ENCODE measurements at regions not wholly inside any gene's neighbourhood (a gene's known extent, or its start where the extent isn't known, plus 50 kb on each side); places are given as distances from the start of the nearest gene placed in this dataset.

- Histone ChIP-seq H3K36me3 (no peaks in the 10 kb centered on the region), H3K27ac (no peak overlapping the region), H3K27me3 (peaks cover 37% of the 10 kb centered on the region), H3K9me3 (replicated peaks) (no peaks in the 10 kb centered on the region; the same call in 1 of the 2 replicates), H3K4me3 (no peak overlapping the region), H3K4me1 (no peaks in the 10 kb centered on the region)
- no peak for DNase-seq
Measured at GRCh38 chr17:77698903-77699623, 259.4 kb upstream of the TNRC6C start.

GRCh38 chr17:77700165-77700881 lies 258.2 kb upstream of the TNRC6C start:
- no peak overlapping the region for H3K27ac ChIP-seq
- H3K36me3 ChIP-seq = no peaks in the 10 kb centered on the region
- peaks cover 29% of the 10 kb centered on the region for H3K27me3 ChIP-seq
- peaks cover 3% of the 10 kb centered on the region; the same call in 1 of the 2 replicates for H3K9me3 ChIP-seq (replicated peaks)
- no peak for DNase-seq
- H3K4me3 ChIP-seq = no peak overlapping the region
- no peaks in the 10 kb centered on the region for H3K4me1 ChIP-seq

GRCh38 chr17:77701996-77702395 lies 256.5 kb upstream of the TNRC6C start:
- peaks cover 4% of the 10 kb centered on the region; the same call in 1 of the 2 replicates for H3K9me3 ChIP-seq (replicated peaks)
- H3K27me3 ChIP-seq = peaks cover 29% of the 10 kb centered on the region
- no peak overlapping the region for H3K4me3 ChIP-seq
- no peaks in the 10 kb centered on the region for H3K4me1 ChIP-seq
- no peak overlapping the region for H3K27ac ChIP-seq
- H3K36me3 ChIP-seq = no peaks in the 10 kb centered on the region
- no peak for DNase-seq

GRCh38 chr17:77704048-77704815 lies 254.3 kb upstream of the TNRC6C start:
- H3K27ac ChIP-seq = no peak overlapping the region
- H3K36me3 ChIP-seq = no peaks in the 10 kb centered on the region
- H3K9me3 ChIP-seq (replicated peaks) = peaks cover 4% of the 10 kb centered on the region; the same call in 1 of the 2 replicates
- H3K27me3 ChIP-seq = peaks cover 21% of the 10 kb centered on the region
- no peak for DNase-seq
- no peak overlapping the region for H3K4me3 ChIP-seq
- H3K4me1 ChIP-seq = no peaks in the 10 kb centered on the region

- H3K4me1 ChIP-seq = no peaks in the 10 kb centered on the region
- DNase-seq = no peak
- peaks cover 4% of the 10 kb centered on the region; the same call in 1 of the 2 replicates for H3K9me3 ChIP-seq (replicated peaks)
- H3K27me3 ChIP-seq = 0 out of 2 replicates have a peak, but pooled peaks cover under 1% of the 10 kb centered on the region
- no peak overlapping the region for H3K4me3 ChIP-seq
- H3K27ac ChIP-seq = no peak overlapping the region
- H3K36me3 ChIP-seq = no peaks in the 10 kb centered on the region
Measured at GRCh38 chr17:77706938-77707337, 251.6 kb upstream of the TNRC6C start.

- peaks cover 4% of the 10 kb centered on the region; the same call in 1 of the 2 replicates for H3K9me3 ChIP-seq (replicated peaks)
- H3K36me3 ChIP-seq = no peaks in the 10 kb centered on the region
- no peak overlapping the region for H3K4me3 ChIP-seq
- no peaks in the 10 kb centered on the region for H3K4me1 ChIP-seq
- H3K27ac ChIP-seq = no peak overlapping the region
- H3K27me3 ChIP-seq = no peaks in the 10 kb centered on the region
- DNase-seq = no peak
Measured at GRCh38 chr17:77707546-77707945, 251.0 kb upstream of the TNRC6C start.

GRCh38 chr17:77708049-77708448 lies 250.5 kb upstream of the TNRC6C start:
- no peak overlapping the region for H3K27ac ChIP-seq
- H3K27me3 ChIP-seq = no peaks in the 10 kb centered on the region
- peaks cover 4% of the 10 kb centered on the region; the same call in 1 of the 2 replicates for H3K9me3 ChIP-seq (replicated peaks)
- no peak for DNase-seq
- no peaks in the 10 kb centered on the region for H3K4me1 ChIP-seq
- H3K4me3 ChIP-seq = no peak overlapping the region
- no peaks in the 10 kb centered on the region for H3K36me3 ChIP-seq

- no peaks in the 10 kb centered on the region for H3K4me1 ChIP-seq
- no peak overlapping the region for H3K27ac ChIP-seq
- DNase-seq = no peak
- 0 out of 2 replicates have a peak, but pooled peaks cover 4% of the 10 kb centered on the region for H3K9me3 ChIP-seq (replicated peaks)
- no peak overlapping the region for H3K4me3 ChIP-seq
- no peaks in the 10 kb centered on the region for H3K36me3 ChIP-seq
- no peaks in the 10 kb centered on the region for H3K27me3 ChIP-seq
Measured at GRCh38 chr17:77708936-77709335, 249.6 kb upstream of the TNRC6C start.

- 0 out of 2 replicates have a peak, but pooled peaks cover 4% of the 10 kb centered on the region for H3K9me3 ChIP-seq (replicated peaks)
- no peak overlapping the region for H3K4me3 ChIP-seq
- H3K4me1 ChIP-seq = no peaks in the 10 kb centered on the region
- H3K27me3 ChIP-seq = no peaks in the 10 kb centered on the region
- no peaks in the 10 kb centered on the region for H3K36me3 ChIP-seq
- DNase-seq = no peak
- H3K27ac ChIP-seq = no peak overlapping the region
Measured at GRCh38 chr17:77709594-77709993, 248.9 kb upstream of the TNRC6C start.

- no peak for DNase-seq
- H3K4me1 ChIP-seq = no peaks in the 10 kb centered on the region
- no peaks in the 10 kb centered on the region for H3K9me3 ChIP-seq (replicated peaks)
- H3K27ac ChIP-seq = no peak overlapping the region
- no peak overlapping the region for H3K4me3 ChIP-seq
- H3K36me3 ChIP-seq = no peaks in the 10 kb centered on the region
- no peaks in the 10 kb centered on the region for H3K27me3 ChIP-seq
Measured at GRCh38 chr17:77712578-77712977, 245.9 kb upstream of the TNRC6C start.

- no peaks in the 10 kb centered on the region for H3K27me3 ChIP-seq
- no peaks in the 10 kb centered on the region for H3K36me3 ChIP-seq
- no peaks in the 10 kb centered on the region for H3K9me3 ChIP-seq (replicated peaks)
- DNase-seq = no peak
- H3K27ac ChIP-seq = no peak overlapping the region
- H3K4me1 ChIP-seq = no peaks in the 10 kb centered on the region
- H3K4me3 ChIP-seq = no peak overlapping the region
Measured at GRCh38 chr17:77716289-77716926, 242.1 kb upstream of the TNRC6C start.

GRCh38 chr17:77717941-77718668 lies 240.4 kb upstream of the TNRC6C start:
- DNase-seq = no peak
- no peak overlapping the region for H3K4me3 ChIP-seq
- H3K27ac ChIP-seq = no peak overlapping the region
- no peaks in the 10 kb centered on the region for H3K27me3 ChIP-seq
- no peaks in the 10 kb centered on the region for H3K36me3 ChIP-seq
- no peaks in the 10 kb centered on the region for H3K9me3 ChIP-seq (replicated peaks)
- peaks cover 2% of the 10 kb centered on the region for H3K4me1 ChIP-seq

- Histone ChIP-seq H3K36me3 (no peaks in the 10 kb centered on the region), H3K9me3 (replicated peaks) (no peaks in the 10 kb centered on the region)
- DNase-seq = no peak
Measured at GRCh38 chr17:77718669-77718961, 239.9 kb upstream of the TNRC6C start.

GRCh38 chr17:77719806-77720205 lies 238.7 kb upstream of the TNRC6C start:
- Histone ChIP-seq H3K36me3 (no peaks in the 10 kb centered on the region), H3K27ac (no peak overlapping the region), H3K9me3 (replicated peaks) (no peaks in the 10 kb centered on the region), H3K4me3 (no peak overlapping the region), H3K27me3 (no peaks in the 10 kb centered on the region), H3K4me1 (peaks cover 11% of the 10 kb centered on the region)
- DNase-seq = no peak

More at GRCh38 chr17:77718669-77718961, 239.9 kb upstream of the TNRC6C start:
- no peak overlapping the region for H3K27ac ChIP-seq
- no peaks in the 10 kb centered on the region for H3K27me3 ChIP-seq
- peaks cover 7% of the 10 kb centered on the region for H3K4me1 ChIP-seq
- no peak overlapping the region for H3K4me3 ChIP-seq
